Suprapubic skin (tissue), 3 donors: ENCODE measurements at regions not wholly inside any gene's neighbourhood (a gene's known extent, or its start where the extent isn't known, plus 50 kb on each side); places are given as distances from the start of the nearest gene placed in this dataset.

Experiments used
- POLR2AphosphoS5 ChIP-seq, 3 donors: sonication (generic); formaldehyde crosslinking; IDR thresholded peaks; one replicate each; pipeline ENCODE4 v1.6.1; 2017; ENCODE audit warnings: antibody characterized with exemption in 3 of 3
- TF ChIP-seq, protein P1 (sequence below), 2 donors: fragments of 200-600 bp in 1 of 2; fragments of 450-650 bp in 1 of 2; sonication (generic) in 1 of 2; IDR thresholded peaks; one replicate each; pipeline ENCODE4 v1.5.1; 2016 to 2019; ENCODE audit warnings: antibody characterized with exemption in 2 of 2, mild to moderate bottlenecking in 1 of 2, moderate library complexity in 1 of 2

DNA sequence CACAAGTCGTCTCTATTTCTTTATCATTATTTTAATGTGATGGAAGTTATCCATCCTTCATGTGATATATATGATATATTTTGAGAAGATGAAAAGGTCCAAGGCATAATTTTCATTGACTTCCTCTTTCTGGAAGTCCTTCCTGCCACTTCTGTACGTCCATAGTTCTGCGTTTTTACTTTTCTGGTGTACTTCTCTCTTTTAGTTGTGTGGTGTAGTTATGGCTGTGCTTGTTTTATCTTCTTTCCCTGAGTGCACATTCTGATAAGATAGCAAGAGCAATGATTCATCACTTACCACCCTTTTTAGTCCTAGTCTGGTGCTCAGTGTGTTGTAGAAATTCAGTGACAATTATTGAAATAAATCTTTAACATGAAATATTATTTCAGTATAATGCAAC is 231.3 kb upstream of the FERD3L start:
- TF ChIP-seq, protein P1, sequence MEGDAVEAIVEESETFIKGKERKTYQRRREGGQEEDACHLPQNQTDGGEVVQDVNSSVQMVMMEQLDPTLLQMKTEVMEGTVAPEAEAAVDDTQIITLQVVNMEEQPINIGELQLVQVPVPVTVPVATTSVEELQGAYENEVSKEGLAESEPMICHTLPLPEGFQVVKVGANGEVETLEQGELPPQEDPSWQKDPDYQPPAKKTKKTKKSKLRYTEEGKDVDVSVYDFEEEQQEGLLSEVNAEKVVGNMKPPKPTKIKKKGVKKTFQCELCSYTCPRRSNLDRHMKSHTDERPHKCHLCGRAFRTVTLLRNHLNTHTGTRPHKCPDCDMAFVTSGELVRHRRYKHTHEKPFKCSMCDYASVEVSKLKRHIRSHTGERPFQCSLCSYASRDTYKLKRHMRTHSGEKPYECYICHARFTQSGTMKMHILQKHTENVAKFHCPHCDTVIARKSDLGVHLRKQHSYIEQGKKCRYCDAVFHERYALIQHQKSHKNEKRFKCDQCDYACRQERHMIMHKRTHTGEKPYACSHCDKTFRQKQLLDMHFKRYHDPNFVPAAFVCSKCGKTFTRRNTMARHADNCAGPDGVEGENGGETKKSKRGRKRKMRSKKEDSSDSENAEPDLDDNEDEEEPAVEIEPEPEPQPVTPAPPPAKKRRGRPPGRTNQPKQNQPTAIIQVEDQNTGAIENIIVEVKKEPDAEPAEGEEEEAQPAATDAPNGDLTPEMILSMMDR (IDR thresholded peaks at IDR 0.05) = no peak
- no peak for TF ChIP-seq POLR2AphosphoS5 (IDR thresholded peaks at IDR 0.05)
